Smooth muscle cell (in vitro differentiated cells): ENCODE measurements at regions not wholly inside any gene's neighbourhood (a gene's known extent, or its start where the extent isn't known, plus 50 kb on each side); places are given as distances from the start of the nearest gene placed in this dataset.

ENCODE experiments used
- DNase-seq: peaks from one replicate; lab custom pipeline; 2025; ENCODE audit not compliant: unreplicated experiment; lab: John Stamatoyannopoulos, UW
- H2AFZ ChIP-seq: fragments of 200-600 bp; sonication (generic); 2 replicates; pipeline ENCODE4 v1.6.0; 2016; ENCODE audit warnings: antibody characterized with exemption, low read depth, mild to moderate bottlenecking
- H3F3A ChIP-seq: fragments of 200-600 bp; sonication (generic); 2 replicates; pipeline ENCODE4 v1.6.0; 2017; ENCODE audit warnings: antibody characterized with exemption, low read depth
- H3K27ac ChIP-seq: fragments of 200-600 bp; sonication (generic); 2 replicates; pipeline ENCODE4 v1.5.1; 2016; ENCODE audit warnings: low read depth, mild to moderate bottlenecking
- H3K27me3 ChIP-seq: fragments of 200-600 bp; sonication (generic); 2 replicates; pipeline ENCODE4 v1.6.1; 2016; ENCODE audit warnings: low read depth, mild to moderate bottlenecking
- H3K36me3 ChIP-seq: fragments of 200-600 bp; sonication (generic); 2 replicates; pipeline ENCODE4 v1.5.1; 2016; ENCODE audit warnings: low read depth
- H3K4me1 ChIP-seq: fragments of 200-600 bp; sonication (generic); 2 replicates; pipeline ENCODE4 v1.5.1; 2016; ENCODE audit warnings: low read depth
- H3K4me2 ChIP-seq: fragments of 200-600 bp; sonication (generic); 2 replicates; pipeline ENCODE4 v1.6.0; 2016; ENCODE audit warnings: mild to moderate bottlenecking
- H3K4me3 ChIP-seq: fragments of 200-600 bp; sonication (generic); 2 replicates; pipeline ENCODE4 v1.5.1; 2016; ENCODE audit warnings: mild to moderate bottlenecking
- H3K79me2 ChIP-seq: fragments of 200-600 bp; sonication (generic); 2 replicates; pipeline ENCODE4 v1.6.0; 2016; ENCODE audit warnings: low read depth, mild to moderate bottlenecking
- H3K9ac ChIP-seq: fragments of 200-600 bp; sonication (generic); 2 replicates; pipeline ENCODE4 v1.6.0; 2016; ENCODE audit warnings: low read depth
- H3K9me3 ChIP-seq: fragments of 200-600 bp; sonication (generic); replicated peaks from 2 replicates; pipeline ENCODE4 v1.5.1; 2016; ENCODE audit warnings: low read depth
- H4K20me1 ChIP-seq: fragments of 200-600 bp; sonication (generic); 2 replicates; pipeline ENCODE4 v1.6.0; 2016; ENCODE audit warnings: low read depth
- WGBS: methylation state at CpG from one replicate; pipeline ENCODE4 v1.1.7; 2016; ENCODE audit warnings: low lambda C conversion rate; 5-methylcytosine and 5-hydroxymethylcytosine counted together
- TF ChIP-seq, protein P1 (sequence below): fragments of 200-600 bp; sonication (generic); IDR thresholded peaks from 2 replicates; pipeline ENCODE4 v1.5.1; 2017; ENCODE audit warnings: borderline replicate concordance, mild to moderate bottlenecking, antibody characterized with exemption; ENCODE audit not compliant: insufficient read depth, poor library complexity, severe bottlenecking

DNA sequence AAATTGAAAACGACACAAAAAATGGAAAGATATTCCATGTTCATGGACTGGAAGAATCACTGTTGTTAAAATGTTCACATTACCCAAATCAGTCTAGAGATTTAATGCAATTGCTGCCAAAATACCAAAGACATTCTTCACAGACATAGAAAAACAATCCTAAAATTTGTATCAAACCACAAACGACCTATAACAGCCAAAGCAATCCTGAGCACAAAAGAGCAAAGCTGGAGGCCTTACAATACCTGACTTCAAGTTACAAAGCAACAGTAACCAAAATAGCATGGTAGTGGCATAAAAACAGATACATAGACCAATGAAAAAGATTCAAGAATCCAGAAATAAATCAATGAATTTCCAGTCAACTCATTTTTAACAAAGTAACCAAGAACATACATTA lies 1077.3 kb downstream of the KCNT2 start:
- no peak overlapping the region for H3K9ac ChIP-seq
- TF ChIP-seq, protein P1, sequence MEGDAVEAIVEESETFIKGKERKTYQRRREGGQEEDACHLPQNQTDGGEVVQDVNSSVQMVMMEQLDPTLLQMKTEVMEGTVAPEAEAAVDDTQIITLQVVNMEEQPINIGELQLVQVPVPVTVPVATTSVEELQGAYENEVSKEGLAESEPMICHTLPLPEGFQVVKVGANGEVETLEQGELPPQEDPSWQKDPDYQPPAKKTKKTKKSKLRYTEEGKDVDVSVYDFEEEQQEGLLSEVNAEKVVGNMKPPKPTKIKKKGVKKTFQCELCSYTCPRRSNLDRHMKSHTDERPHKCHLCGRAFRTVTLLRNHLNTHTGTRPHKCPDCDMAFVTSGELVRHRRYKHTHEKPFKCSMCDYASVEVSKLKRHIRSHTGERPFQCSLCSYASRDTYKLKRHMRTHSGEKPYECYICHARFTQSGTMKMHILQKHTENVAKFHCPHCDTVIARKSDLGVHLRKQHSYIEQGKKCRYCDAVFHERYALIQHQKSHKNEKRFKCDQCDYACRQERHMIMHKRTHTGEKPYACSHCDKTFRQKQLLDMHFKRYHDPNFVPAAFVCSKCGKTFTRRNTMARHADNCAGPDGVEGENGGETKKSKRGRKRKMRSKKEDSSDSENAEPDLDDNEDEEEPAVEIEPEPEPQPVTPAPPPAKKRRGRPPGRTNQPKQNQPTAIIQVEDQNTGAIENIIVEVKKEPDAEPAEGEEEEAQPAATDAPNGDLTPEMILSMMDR, result no peak
- no peaks in the 10 kb centered on the region for H4K20me1 ChIP-seq
- no peaks in the 10 kb centered on the region for H3K27me3 ChIP-seq
- no peak overlapping the region for H3K27ac ChIP-seq
- H3K36me3 ChIP-seq, result no peaks in the 10 kb centered on the region
- H3F3A ChIP-seq, result no peaks in the 10 kb centered on the region
- WGBS, result 85% methylated on average over 2 of the region's 2 CpGs
- H3K9me3 ChIP-seq, result no peaks in the 10 kb centered on the region
- H2AFZ ChIP-seq, result no peak overlapping the region
- no peaks in the 10 kb centered on the region for H3K4me1 ChIP-seq
- no peak for DNase-seq
- H3K79me2 ChIP-seq, result no peaks in the 10 kb centered on the region
- no peak overlapping the region for H3K4me3 ChIP-seq
- no peak overlapping the region for H3K4me2 ChIP-seq

DNA sequence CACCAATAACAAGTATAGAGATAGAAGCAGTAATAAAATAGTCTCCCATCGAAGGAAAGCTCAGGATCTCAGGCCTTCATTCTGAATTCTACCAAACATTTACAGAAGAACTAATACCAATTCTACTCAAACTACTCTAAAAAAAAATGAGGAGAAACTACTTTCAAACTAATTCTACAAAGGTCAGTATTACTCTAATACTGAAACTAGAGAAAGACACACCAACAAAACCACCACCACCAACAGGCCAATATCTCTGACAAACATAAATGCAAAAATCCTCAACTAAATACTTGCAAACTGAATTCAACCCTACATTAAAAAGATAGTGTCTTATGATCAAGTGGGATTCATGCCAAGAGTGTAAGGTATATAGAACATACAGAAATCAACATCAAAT lies 1078.4 kb downstream of the KCNT2 start:
- Histone ChIP-seq H2AFZ (no peak overlapping the region), H3K9me3 (no peaks in the 10 kb centered on the region), H3K4me3 (no peak overlapping the region), H3K79me2 (no peaks in the 10 kb centered on the region), H3K27me3 (no peaks in the 10 kb centered on the region), H4K20me1 (no peaks in the 10 kb centered on the region), H3K4me1 (no peaks in the 10 kb centered on the region), H3K9ac (no peak overlapping the region), H3K27ac (no peak overlapping the region), H3K36me3 (no peaks in the 10 kb centered on the region), H3F3A (no peaks in the 10 kb centered on the region), H3K4me2 (no peak overlapping the region)
- WGBS, result 91% methylated on average over 1 of the region's 1 CpG
- TF ChIP-seq, protein P1, result no peak
- DNase-seq, result no peak

DNA sequence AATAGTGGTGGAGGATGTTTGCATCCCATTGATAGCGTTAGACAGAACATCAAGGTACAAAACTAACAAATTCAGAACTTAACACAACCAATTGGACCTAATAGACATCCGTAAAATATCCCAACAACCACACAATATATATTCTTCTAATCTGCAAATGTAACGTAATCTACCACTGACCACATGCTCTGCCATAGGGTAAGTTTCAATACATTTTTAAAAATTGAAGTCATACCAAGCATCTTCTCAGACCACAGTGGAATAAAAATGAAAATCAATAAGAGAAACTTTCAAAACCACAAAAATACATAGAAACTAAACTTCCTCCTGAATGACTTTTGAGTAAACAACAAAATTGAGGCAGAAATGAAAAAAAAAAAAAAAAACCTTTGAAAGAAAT lies 1087.5 kb downstream of the KCNT2 start:
- WGBS, result 89% methylated on average over 3 of the region's 3 CpGs
- TF ChIP-seq, protein P1, result no peak
- Histone ChIP-seq H3K4me3 (no peak overlapping the region), H3K9me3 (no peaks in the 10 kb centered on the region), H2AFZ (no peak overlapping the region), H3K4me2 (no peak overlapping the region), H3K79me2 (no peaks in the 10 kb centered on the region), H4K20me1 (no peaks in the 10 kb centered on the region), H3K36me3 (no peaks in the 10 kb centered on the region), H3K9ac (no peak overlapping the region), H3K27me3 (no peaks in the 10 kb centered on the region), H3K4me1 (no peaks in the 10 kb centered on the region), H3F3A (no peaks in the 10 kb centered on the region), H3K27ac (no peak overlapping the region)
- DNase-seq, result no peak

- Histone ChIP-seq H3F3A (no peaks in the 10 kb centered on the region), H2AFZ (no peak overlapping the region), H3K4me1 (no peaks in the 10 kb centered on the region), H3K27ac (no peak overlapping the region), H3K9ac (no peak overlapping the region), H4K20me1 (no peaks in the 10 kb centered on the region), H3K4me3 (no peak overlapping the region), H3K4me2 (no peak overlapping the region), H3K79me2 (no peaks in the 10 kb centered on the region), H3K36me3 (no peaks in the 10 kb centered on the region), H3K9me3 (no peaks in the 10 kb centered on the region), H3K27me3 (no peaks in the 10 kb centered on the region)
- TF ChIP-seq, protein P1, result no peak
- no peak for DNase-seq
Observed at GRCh38 chr1:195516036-195516435, 1092.2 kb downstream of the KCNT2 start.
